GM21786 (cell line): ENCODE measurements at regions not wholly inside any gene's neighbourhood (a gene's known extent, or its start where the extent isn't known, plus 50 kb on each side); places are given as distances from the start of the nearest gene placed in this dataset.

Experiments used
- ATAC-seq: cut with Tn5 transposase; IDR thresholded peaks from one replicate; pipeline ENCODE4 v1.9.1; 2021; ENCODE audit not compliant: unreplicated experiment

DNA sequence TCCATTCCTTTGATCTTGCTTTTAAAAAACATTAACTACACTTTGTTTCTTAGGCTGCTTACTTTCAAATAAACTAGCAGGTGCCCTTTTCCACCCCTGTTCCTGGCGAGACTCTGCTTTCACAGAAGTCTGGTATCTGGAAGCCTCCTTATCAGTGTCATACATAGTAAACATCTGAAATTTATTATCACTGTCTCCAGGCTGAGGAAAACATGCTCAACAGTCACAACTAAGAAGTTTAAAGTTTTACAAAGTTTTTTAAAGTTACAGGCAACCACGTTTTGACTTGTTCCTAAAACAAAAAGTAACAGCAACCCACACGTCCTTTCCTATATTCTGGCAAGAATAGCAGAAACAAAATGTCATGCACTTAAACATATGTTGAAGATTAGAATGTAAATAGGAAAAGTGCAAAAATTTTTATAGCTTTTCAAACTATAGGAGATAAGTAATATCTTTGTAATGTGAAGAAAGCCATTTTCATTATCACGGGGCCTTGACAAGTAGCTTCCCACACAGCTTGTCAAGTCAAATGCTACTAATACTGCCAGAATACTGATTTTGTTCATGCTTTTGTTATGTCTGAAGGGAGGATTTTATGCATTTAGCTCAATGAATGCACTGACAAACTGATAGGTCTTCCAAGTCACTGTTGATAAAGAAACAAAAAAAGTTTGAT, 275.2 kb upstream of the KCNMB2 start:
- no peak for ATAC-seq

DNA sequence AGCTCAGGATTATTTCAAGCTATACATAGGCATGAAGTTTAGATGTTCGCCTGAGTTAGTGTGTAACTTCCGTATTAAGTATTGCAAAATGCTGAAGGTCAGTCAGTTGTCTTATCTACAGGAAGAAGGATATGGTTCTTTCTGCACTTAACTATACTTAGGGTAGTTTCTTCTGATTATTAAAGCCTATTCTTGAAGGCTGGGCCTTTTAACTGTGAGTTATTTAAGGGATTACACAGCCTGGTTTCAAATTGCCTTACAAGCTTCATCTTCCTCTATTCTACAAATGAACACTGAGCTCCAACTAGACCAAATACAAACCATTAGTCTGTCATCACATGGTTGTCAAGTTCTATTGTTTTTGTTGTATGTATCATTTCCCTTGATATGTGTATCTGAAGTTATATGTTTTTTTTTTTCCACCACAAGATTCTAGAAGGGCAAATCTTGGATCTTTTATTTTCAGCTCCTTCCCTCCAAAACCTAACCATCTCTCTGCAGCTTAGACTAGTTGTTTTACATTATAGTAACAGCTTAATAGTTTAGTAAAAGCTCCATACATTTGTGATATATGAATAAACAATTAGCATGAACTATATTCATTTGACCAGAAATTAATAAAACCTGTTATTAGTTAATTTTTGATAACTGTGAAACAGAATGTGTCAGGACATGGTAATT, 272.9 kb upstream of the KCNMB2 start:
- ATAC-seq: no peak

DNA sequence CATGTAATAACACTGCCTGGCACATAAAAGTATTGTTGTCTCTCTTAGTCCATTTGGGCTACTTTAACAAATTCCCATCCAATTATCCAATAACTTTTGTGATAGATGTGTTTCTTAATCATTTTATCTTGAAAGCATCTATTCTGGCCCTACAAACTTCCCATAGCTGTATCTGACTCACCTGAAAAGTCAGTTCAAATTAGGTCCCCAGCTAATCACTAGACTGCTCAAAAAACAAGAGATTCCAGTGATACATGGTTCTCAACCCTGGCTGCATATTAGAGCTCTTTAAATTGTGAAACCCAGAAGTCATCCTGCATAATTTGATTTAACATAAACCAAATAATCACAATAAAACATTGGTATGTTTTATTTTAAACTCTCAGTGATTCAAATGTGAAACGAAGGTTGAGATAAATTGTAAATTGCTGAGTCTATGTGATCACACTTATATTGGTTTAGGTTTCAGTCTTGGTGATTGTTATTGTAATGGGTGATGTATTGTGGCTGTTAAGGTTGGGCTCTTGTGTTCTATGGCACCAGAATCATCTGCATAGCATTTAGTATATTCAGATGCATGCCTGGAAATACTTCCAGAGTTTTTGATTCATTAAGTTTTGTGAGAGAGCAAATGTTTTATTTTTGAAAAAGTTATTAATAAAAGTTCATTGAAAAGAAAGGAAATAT, 268.9 kb upstream of the KCNMB2 start:
- ATAC-seq: no peak

DNA sequence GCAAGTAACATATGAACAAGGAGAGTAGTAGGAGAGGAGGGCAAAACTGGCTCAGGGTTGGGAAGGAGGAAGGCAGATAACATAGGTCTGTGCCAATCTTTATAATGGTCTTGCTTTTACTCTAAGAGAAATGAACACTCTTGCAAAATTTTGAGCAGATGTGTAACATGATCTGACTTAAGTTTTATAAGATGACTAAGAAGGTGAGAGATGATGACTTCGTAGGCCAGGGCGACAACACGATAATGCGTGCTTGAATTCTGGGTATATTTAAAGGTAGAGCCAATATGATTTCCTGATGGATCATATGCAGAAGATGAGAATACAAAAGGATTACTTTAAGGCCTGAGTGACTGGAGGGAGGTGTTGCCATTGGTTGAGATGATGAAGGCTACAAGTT, 265.4 kb upstream of the KCNMB2 start:
- ATAC-seq: no peak

DNA sequence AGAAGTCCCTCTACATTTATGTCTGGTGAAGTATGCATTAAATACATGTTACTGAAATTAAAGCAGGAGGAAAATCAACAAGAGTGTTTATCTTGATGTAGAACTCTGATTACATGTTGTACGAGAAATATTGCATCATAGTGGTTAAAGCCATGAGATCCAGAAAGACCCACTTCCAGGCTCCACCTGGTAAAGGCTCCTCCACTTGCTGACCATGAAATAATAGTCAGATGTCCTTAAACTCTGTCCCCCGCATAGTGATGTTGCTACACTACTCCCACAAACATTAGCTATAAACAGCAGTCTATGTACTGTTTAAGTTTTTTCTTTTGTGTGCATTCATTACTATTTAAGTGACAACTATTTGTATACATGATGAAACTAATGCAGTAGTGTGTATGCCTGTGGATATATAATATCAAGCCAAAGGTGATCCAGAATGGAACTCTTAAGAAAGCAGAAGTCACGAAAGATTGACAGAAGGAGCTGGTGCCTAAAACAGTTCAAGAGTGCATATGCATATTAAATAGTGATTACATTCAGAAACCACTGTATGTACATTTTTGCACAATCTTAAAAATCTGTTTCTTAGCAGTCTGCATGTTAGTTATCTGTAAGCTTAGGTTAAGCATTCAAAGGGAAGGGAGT, 264.4 kb upstream of the KCNMB2 start:
- no peak for ATAC-seq

DNA sequence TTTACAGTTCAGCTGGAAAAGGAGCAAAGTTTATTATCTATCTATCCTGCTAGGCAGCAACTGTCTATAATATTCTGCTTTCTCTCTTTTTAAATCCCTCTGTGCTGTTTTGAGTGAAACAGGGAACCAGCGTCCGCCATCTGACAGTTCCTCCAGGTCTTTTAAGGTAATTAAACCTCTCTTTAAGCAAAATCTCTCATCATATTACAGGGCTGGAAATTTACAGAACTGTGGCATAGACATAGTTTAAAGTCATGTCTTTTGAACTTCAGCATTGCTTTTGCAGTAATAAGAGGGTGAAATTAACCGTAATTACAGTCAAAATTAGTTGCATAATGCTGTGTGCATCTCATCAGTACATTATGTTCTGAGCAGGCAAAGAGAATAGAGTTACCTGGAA, 263.4 kb upstream of the KCNMB2 start:
- ATAC-seq: no peak

DNA sequence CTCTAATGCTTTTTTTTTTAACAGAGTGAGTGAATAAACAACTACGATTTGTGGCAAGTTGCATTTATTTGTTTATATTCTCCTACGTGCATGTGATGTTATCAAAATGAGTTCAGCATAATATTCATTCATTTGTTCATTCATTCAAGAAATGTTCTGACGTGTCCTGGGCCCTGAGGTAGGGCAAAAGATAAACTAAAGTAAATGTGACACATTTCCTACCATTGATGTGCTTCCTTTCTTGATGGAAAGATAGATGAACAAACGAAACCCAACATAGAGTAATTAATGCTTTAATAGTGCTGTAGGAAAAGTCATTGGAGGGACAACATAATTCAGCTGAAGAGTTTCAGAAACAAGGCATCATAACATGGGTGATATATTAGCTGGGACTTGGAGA, 261.5 kb upstream of the KCNMB2 start:
- no peak for ATAC-seq

DNA sequence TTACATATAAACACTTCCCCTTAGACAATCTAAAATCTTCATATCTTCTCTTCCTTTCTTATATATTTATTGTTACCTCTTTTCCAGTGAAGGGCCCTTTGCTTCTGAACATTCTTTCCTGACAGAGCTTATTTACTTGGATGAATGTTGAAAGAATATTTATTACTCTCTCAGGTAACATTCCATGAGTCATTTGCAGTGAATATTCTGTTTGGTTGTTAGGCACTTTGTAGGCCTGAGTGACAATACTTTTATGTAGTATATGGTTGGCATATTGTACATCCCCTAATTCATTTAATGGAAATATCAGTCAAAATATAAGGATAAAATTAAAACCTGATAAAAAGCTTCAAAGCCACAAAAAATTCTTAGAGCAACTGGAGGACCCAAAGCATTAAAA, 260.9 kb upstream of the KCNMB2 start:
- ATAC-seq: no peak

DNA sequence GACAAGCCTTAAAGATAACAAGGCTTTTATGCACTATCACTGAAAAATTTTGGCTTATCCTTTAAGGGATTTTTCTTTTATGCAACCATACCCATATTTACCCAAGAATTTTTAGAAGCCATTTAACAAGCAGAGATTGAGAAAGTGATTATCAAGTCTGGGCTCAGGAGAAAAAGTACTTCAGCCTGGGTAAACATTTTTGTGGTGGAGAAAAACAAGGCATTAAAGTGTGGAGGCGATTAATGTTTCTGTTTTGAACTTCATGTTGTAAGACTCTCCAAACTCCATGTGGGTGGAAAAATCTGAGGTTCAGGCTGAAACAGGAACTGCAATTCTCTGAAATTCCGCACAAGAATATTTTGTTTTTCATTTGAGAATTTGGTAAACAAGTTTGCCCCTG, 260.4 kb upstream of the KCNMB2 start:
- no peak for ATAC-seq

DNA sequence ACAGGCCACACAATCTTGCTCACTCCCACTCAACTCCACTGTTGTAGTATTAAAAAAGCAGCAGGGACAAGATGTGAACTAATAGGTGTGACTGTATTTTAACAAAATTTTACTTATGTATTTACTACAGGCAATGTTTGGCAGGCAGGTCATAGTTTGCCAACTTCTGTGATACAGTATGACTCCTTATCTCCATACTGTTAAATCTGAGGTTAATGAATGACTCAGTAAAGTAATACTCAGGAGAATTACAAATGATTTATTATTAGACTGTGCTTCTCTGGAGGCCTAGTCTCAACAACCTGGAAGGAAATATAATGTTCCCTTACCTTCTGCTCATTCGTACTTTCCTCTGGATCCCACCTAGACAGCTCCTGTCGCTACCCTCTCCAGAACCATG, 258.6 kb upstream of the KCNMB2 start:
- no peak for ATAC-seq

DNA sequence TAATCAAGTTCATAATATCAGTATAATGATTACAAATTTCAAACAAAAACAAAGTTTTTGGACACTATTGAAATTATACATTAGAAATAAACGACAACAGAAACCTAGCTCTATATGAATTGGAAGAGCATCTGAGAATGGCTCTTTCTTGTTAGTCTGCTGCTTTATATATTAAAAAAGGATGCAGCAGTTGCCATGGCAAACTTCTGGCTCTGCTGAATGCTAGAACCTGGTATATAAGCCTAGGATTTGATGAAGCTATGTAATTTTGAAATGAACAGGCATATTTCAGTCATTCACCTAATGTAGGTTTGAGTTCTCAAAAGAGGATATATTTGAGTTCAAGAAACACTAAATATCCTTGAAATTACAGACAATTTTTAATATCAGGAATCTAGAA, 252.7 kb upstream of the KCNMB2 start:
- no peak for ATAC-seq

DNA sequence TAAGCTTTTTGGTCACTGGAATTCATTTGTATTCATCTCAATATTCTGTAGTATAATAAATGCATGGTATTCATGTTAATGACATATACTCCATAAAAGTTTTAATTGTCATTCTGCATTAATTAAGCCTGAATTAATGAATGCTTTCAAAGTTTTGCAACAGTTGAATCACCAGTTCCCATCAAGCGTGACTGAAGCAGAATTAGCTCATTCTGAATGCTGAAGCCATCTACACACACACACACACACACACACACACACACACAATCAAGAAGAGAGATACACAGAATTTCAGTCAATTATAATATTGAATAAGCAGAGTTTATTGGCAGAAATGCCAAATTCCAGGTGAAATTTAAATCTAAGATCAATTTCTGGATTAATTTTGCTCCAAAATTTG, 252.1 kb upstream of the KCNMB2 start:
- ATAC-seq: no peak

DNA sequence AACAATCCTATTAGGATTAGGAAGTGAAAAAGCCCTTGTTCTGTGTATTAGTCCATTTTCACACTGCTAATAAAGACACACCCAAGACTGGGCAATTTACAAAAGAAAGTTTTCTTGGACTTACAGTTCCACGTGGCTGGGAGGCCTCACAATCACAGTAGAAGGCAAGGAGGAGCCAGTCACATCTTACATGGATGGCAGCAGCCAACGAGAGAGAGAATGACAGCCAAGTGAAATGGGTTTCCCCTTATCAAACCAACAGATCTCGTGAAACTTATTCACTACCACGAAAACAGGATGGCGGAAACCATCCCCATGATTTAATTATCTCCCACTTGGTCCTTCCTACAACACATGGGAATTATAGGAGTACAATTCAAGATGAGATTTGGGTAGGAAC, 248.2 kb upstream of the KCNMB2 start:
- no peak for ATAC-seq

DNA sequence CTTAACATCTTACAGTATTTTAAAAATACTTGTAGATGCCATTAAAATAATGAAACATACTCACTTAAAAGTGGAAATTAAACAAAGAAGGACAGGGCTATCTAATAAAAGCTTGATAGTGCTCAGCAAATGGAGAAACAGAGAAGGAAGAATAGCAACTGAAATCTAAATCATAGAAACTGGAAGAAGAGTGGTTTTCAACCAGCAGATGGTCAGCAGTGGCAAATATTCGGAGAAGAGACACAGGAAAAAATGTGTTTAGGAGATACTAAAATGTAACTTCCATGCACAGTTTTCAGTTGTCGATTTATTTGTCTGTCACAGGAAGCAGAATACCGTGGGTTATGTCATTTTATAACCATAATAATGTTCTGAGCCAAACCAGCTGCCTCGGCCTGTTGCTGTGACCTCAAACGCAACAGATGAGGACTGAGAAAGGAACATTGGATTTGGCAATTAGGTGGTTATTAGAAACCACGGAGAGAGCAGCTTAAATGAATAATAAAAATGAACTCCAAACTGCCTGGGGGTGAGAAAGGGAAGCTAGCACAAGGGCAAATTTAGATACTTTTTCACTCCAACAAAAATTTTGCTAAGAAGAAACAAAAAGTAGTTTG, 246.6 kb upstream of the KCNMB2 start:
- no peak for ATAC-seq

DNA sequence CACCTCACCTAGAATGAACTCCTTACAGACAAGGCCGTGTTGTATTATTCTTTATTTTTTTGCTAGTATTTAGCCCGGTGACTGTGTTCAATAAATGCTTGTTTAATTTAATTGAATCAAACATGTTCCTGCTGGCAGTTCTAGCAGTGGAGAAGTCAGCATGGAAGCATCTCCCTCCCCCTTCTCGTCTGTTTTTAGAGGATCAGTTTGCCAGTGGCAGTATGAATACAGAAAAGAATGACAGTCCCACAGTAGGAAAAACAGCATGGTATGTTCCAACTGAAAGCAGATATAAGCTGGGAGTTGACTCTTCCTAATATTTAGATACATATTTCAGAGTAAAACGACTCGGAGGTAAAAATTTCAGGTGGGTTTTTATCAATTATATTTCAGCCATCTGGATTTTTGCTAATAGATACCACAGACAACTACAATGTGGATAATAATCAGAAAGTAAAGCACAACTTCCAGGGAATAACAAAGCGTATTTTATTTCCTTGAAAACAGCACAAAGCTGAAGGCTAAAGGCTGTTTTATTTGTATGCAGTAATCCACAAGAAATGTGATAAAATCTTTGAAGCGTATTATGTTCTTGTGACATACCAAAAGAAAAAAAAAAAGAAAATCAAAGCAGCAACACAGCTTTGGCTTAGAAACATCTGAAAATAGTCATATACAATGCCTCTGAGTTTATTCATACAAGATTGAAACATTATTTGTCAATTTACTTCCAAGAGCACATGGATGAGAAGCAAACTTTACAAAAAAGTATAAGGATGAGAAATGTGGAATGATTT, 244.5 kb upstream of the KCNMB2 start:
- ATAC-seq: no peak

DNA sequence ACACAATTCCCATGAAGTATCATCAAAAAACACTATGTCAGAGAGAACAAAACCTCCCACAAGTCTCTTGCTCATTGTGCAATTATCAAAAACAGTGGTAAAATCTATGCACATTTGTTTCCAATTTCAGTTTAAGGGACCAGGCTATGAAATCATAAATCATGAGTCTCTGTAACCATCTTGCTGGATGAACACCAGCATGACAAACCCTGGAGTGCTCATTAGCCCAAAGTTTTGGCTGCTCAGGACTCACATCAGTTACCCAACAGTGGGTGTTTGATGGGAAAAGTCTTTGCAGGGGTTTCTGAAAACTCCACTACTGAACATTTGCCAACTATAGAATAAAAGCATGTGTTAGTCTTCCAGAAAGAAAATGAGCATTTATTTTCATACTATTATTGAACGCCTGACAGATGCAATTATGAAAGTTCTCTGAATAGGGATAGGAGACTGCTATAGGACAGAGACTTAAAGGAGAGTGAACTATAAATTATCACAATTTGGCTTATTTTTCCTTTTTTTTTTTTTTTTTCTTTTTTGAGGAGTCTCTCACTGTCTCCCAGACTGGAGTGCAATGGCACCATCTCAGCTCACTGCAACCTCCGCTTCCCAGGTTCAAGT, 240.8 kb upstream of the KCNMB2 start:
- no peak for ATAC-seq

DNA sequence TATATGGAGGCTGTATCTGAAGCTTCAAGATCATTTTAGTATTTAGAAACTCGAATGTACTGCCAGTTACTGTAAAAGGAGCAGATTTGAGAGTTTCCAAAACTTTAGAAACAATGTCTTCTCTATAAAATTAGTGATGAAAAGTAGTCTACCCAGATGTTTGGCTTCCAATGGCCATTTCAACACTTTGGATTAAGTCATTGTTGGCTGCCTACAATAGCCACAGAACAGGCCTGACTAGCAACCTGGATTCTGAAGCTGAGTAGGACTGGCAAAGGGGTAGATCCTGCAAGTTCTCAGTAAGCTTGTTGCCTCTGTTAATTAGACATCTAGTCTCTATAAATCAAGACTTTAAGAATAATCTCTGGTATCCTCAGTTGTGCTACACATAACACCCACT, 239.0 kb upstream of the KCNMB2 start:
- ATAC-seq: no peak

DNA sequence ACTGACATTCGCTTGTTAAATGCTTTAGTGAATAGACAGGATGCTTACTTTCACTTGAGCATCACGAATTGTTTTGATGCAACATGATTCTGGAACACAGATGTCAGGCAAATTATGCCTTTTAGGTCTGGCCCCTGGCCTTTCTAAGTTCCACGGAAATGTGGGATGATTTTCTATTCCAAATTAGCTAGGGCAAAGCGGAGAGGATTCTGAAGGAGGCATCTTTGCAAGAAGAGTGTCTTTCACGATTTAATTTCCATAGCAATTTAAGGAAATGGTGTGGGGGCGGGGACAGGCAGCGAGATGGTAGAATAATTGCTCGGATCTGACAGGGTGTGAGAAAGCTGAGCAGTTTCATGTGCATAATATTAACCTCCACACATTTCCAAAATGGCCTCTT, 238.5 kb upstream of the KCNMB2 start:
- ATAC-seq: no peak

DNA sequence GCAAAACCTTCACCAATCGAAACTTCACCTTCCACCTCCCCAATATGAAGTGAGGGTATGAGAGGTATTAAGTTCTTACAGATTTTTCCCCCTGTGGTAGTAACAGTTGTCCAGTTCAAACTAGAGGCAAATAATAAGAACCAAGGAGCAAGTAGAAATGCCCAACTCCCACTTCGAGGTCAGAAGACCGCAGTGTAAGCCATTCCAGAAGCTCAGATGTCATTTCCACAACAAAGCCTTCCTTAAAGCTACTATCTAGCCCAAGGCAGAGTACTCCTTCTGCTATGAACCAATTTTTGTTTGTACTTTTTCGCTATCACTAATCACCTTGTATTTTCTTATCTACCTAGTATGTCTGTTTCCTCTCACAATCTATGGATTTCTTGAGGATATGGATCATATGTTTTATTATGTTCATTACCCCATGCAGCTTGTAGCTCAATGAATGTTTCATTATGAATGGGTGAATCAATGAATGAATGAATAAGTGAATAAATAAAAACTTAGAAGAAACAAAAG, 235.7 kb upstream of the KCNMB2 start:
- no peak for ATAC-seq
